ENCODE measurements at regions not wholly inside any gene's neighbourhood (a gene's known extent, or its start where the extent isn't known, plus 50 kb on each side); places are given as distances from the start of the nearest gene placed in this dataset.
A peak's percentile ranks its signal among the peaks of the same experiment; 100 is the strongest.

GRCh38 chr6:115078555-115078954, 735.7 kb upstream of the HS3ST5 start:
- Histone ChIP-seq H3K18ac (ENCODE audit: extremely low read depth, low read length) (no peak overlapping the region), H3K9me3 (ENCODE audit: insufficient read depth in 2 of 2, low read depth in 1 of 2, low read length in 1 of 2) (no peaks in the 10 kb centered on the region), H3K23me2 (ENCODE audit: low read depth, low read length) (peaks cover 5% of the 10 kb centered on the region; the same call in 1 of the 2 replicates), H2BK20ac (ENCODE audit: low read length) (no peak overlapping the region), H2AK5ac (ENCODE audit: low read depth, low read length) (no peak overlapping the region), H3K4me1 (replicated peaks in 1 of 4; ENCODE audit: control insufficient read depth in 3 of 4, insufficient read depth in 4 of 4, low read length in 3 of 4) (no peaks in the 10 kb centered on the region), H4K20me1 (replicated peaks in 1 of 2; ENCODE audit: control insufficient read depth in 1 of 2, insufficient read depth in 2 of 2, low read length in 2 of 2) (no peaks in the 10 kb centered on the region), H3K36me3 (ENCODE audit: control insufficient read depth in 2 of 4, insufficient read depth in 4 of 4, low read length in 3 of 4) (no peaks in the 10 kb centered on the region), H4K91ac (replicated peaks; ENCODE audit: insufficient read length, low read length) (no peak overlapping the region), H2BK5ac (ENCODE audit: low read depth, low read length) (no peak overlapping the region), H3K14ac (ENCODE audit: insufficient read length) (no peak overlapping the region), H3K79me1 (ENCODE audit: low read depth, low read length) (no peaks in the 10 kb centered on the region), H3K27me3 (replicated peaks in 1 of 4; ENCODE audit: control insufficient read depth in 3 of 4, extremely low read depth in 1 of 4, insufficient read depth in 3 of 4, low read length in 3 of 4) (no peaks in the 10 kb centered on the region), H3K27ac (ENCODE audit: low read depth, low read length) (no peak overlapping the region), H3K56ac (replicated peaks; ENCODE audit: insufficient read length, low read depth, low read length) (no peak overlapping the region), H4K8ac (ENCODE audit: extremely low read depth, insufficient read depth, low read length) (no peak overlapping the region), H3K79me2 (ENCODE audit: control insufficient read depth in 1 of 2, insufficient read depth in 2 of 2, low read length in 2 of 2) (no peaks in the 10 kb centered on the region), H2BK12ac (ENCODE audit: low read depth, low read length) (no peak overlapping the region), H3K9ac (replicated peaks in 1 of 4; ENCODE audit: extremely low read depth in 1 of 4, low read depth in 3 of 4, low read length in 3 of 4) (no peak overlapping the region), H4K5ac (ENCODE audit: insufficient read length, low read depth, low read length) (no peak overlapping the region), H3K4me3 (ENCODE audit: extremely low read depth in 1 of 4, insufficient read depth in 2 of 4, low read depth in 3 of 4, low read length in 4 of 4) (no peak overlapping the region), H3K4me2 (ENCODE audit: insufficient read depth in 1 of 2, low read depth in 2 of 2, low read length in 2 of 2) (no peak overlapping the region), H2BK120ac (replicated peaks; ENCODE audit: low read depth, low read length) (no peak overlapping the region), H3K4ac (replicated peaks; ENCODE audit: insufficient read length, low read depth, low read length) (no peak overlapping the region), H2BK15ac (ENCODE audit: low read length) (no peak overlapping the region), H3K23ac (ENCODE audit: insufficient read length) (no peak overlapping the region), H2AFZ (ENCODE audit: low read length) (peak overlapping the region; percentile 80)
- ChIA-PET CTCF (ENCODE audit: partially characterized antibody) (no interaction called here), POLR2A (ENCODE audit: partially characterized antibody) (no interaction called here)
- DNase-seq (ENCODE audit: low read depth in 1 of 2, low spot score in 2 of 2) (no peak), FAIRE-seq (no peak)
- 67% methylated on average over 1 of the region's 1 CpG; no CpG with 5 or more reads in 1 of the 2 experiments for WGBS, 2 experiments (ENCODE audit: extremely low coverage in 1 of 2, insufficient coverage in 1 of 2, insufficient read length in 1 of 2, insufficient replicate concordance in 2 of 2, low coverage in 1 of 2, low lambda C conversion rate in 2 of 2, missing lambda C conversion rate in 1 of 2)
- TF ChIP-seq SUZ12 (IDR thresholded peaks at IDR 0.05; ENCODE audit: low read length) = no peak
- no peak for TF ChIP-seq GABPA (IDR thresholded peaks at IDR 0.05; ENCODE audit: borderline replicate concordance, insufficient read depth, low read length)
- TF ChIP-seq SP2 (IDR thresholded peaks at IDR 0.05; ENCODE audit: low read length) = no peak
- TF ChIP-seq SIRT6 (IDR thresholded peaks at IDR 0.05; ENCODE audit: low read length) = no peak
- TF ChIP-seq PHF8 (conservative IDR thresholded peaks at IDR 0.05; ENCODE audit: low read depth, low read length) = no peak
- TF ChIP-seq JUND (IDR thresholded peaks at IDR 0.05; ENCODE audit: low read length) = no peak
- no peak for TF ChIP-seq CBX5 (IDR thresholded peaks at IDR 0.05; ENCODE audit: low read depth, low read length)
- TF ChIP-seq YY1 (IDR thresholded peaks at IDR 0.05; ENCODE audit: low read depth, low read length) = no peak
- no peak for TF ChIP-seq TAF7 (optimal IDR thresholded peaks at IDR 0.05; ENCODE audit: borderline replicate concordance, low read depth, low read length)
- no peak for TF ChIP-seq SP1 (IDR thresholded peaks at IDR 0.05; ENCODE audit: low read depth, low read length)
- no peak for TF ChIP-seq CHD1 (IDR thresholded peaks at IDR 0.05; ENCODE audit: low read depth, low read length)
- TF ChIP-seq CHD2 (IDR thresholded peaks at IDR 0.05; ENCODE audit: low read length) = no peak
- no peak for TF ChIP-seq SRF (IDR thresholded peaks at IDR 0.05; ENCODE audit: low read depth, low read length)
- no peak for TF ChIP-seq POLR2AphosphoS5 (IDR thresholded peaks at IDR 0.05; ENCODE audit: low read depth, low read length)
- no peak for TF ChIP-seq TEAD4 (IDR thresholded peaks at IDR 0.05; ENCODE audit: low read depth, low read length)
- no peak for TF ChIP-seq TBP (IDR thresholded peaks at IDR 0.05; ENCODE audit: low read depth, low read length)
- TF ChIP-seq ASH2L (IDR thresholded peaks at IDR 0.05; ENCODE audit: low read length) = no peak
- no peak for TF ChIP-seq SIX5 (IDR thresholded peaks at IDR 0.05; ENCODE audit: low read depth, low read length)
- TF ChIP-seq KDM5A (IDR thresholded peaks at IDR 0.05; ENCODE audit: low read length) = no peak
